Left lung (tissue), 4 donors: ENCODE measurements at regions not wholly inside any gene's neighbourhood (a gene's known extent, or its start where the extent isn't known, plus 50 kb on each side); places are given as distances from the start of the nearest gene placed in this dataset.

Source experiments
- ATAC-seq: fragments of 200-7000 bp; cut with Tn5 transposase; one replicate; pipeline ENCODE4 v1.9.1; 2020; ENCODE audit warnings: moderate library complexity
- DNase-seq, 4 donors: peaks; one replicate each; pipeline ENCODE4 v3.0.0-alpha.2; 2013 to 2020
- H3K27ac ChIP-seq, 2 donors: fragments of 200-600 bp; sonication (generic) in 1 of 2; one replicate each; pipeline versions ENCODE4 v1.5.0 to v1.8.0; 2020 to 2021
- H3K27me3 ChIP-seq, 2 donors: fragments of 200-600 bp; sonication (generic) in 1 of 2; one replicate each; pipeline versions ENCODE4 v1.5.0 to v1.8.0; 2020 to 2021
- H3K36me3 ChIP-seq, 2 donors: fragments of 200-600 bp; sonication (generic) in 1 of 2; one replicate each; pipeline versions ENCODE4 v1.5.0 to v1.8.0; 2020 to 2021
- H3K4me1 ChIP-seq, 2 donors: fragments of 200-600 bp; one replicate each; pipeline ENCODE4 v1.8.0; 2021
- H3K4me3 ChIP-seq, 2 donors: fragments of 200-600 bp; sonication (generic) in 1 of 2; one replicate each; pipeline versions ENCODE4 v1.5.0 to v1.8.0; 2020 to 2021; ENCODE audit warnings: mild to moderate bottlenecking in 1 of 2
- H3K9me3 ChIP-seq, 2 donors: fragments of 200-600 bp; sonication (generic) in 1 of 2; one replicate each; pipeline versions ENCODE4 v1.5.0 to v1.8.0; 2020 to 2021
- CTCF ChIP-seq, 2 donors: fragments of 200-600 bp; sonication (generic) in 1 of 2; IDR thresholded peaks; one replicate each; pipeline versions ENCODE4 v1.5.0 to v1.8.0; 2021; ENCODE audit warnings: antibody characterized with exemption in 2 of 2
- intact Hi-C, 2 donors: fragments of 100-400 bp; cut with DNase I; formaldehyde crosslinking; loops; one replicate each; pipeline versions ENCODE4 v1.11.2 to v1.14.2; 2022
- donor health status: DM: no; HTN: yes; CAD: no.
- donor health status: DM: no; HTN: no; CAD: no.

- Histone ChIP-seq H3K4me1 (no peaks in the 10 kb centered on the region), H3K27ac (no peak overlapping the region), H3K36me3 (no peaks in the 10 kb centered on the region), H3K4me3 (no peak overlapping the region), H3K9me3 (no peaks in the 10 kb centered on the region), H3K27me3 (no peaks in the 10 kb centered on the region)
- ATAC-seq = no peak
- no peak for DNase-seq
- intact Hi-C loops = no loop called here
- no peak for TF ChIP-seq CTCF (IDR thresholded peaks at IDR 0.05)
Measured at GRCh38 chr10:105751688-105752087, 1110.6 kb downstream of the SORCS3 start.

- no peak overlapping the region for H3K4me3 ChIP-seq
- no peaks in the 10 kb centered on the region for H3K36me3 ChIP-seq
- no peak overlapping the region for H3K27ac ChIP-seq
- no peaks in the 10 kb centered on the region for H3K4me1 ChIP-seq
- H3K9me3 ChIP-seq = peaks cover 0 to 7% of the 10 kb centered on the region in 2 donors
- intact Hi-C loops = no loop called here
- DNase-seq (no peak), ATAC-seq (no peak)
- H3K27me3 ChIP-seq = no peaks in the 10 kb centered on the region
- no peak for TF ChIP-seq CTCF (IDR thresholded peaks at IDR 0.05)
Measured at GRCh38 chr10:105745596-105746148, 1104.6 kb downstream of the SORCS3 start.

- Histone ChIP-seq H3K27me3 (no peaks in the 10 kb centered on the region), H3K4me3 (no peak overlapping the region), H3K27ac (no peak overlapping the region), H3K4me1 (no peaks in the 10 kb centered on the region), H3K36me3 (no peaks in the 10 kb centered on the region), H3K9me3 (peaks cover 0 to 8% of the 10 kb centered on the region in 2 donors)
- TF ChIP-seq CTCF (IDR thresholded peaks at IDR 0.05) = no peak
- intact Hi-C loops = no loop called here
- ATAC-seq = no peak
- no peak for DNase-seq
Measured at GRCh38 chr10:105743343-105744056, 1102.4 kb downstream of the SORCS3 start.

GRCh38 chr10:105742923-105743322 lies 1101.8 kb downstream of the SORCS3 start:
- DNase-seq (no peak), ATAC-seq (no peak)
- no peak overlapping the region for H3K4me3 ChIP-seq
- H3K9me3 ChIP-seq = peaks cover 0 to 8% of the 10 kb centered on the region in 2 donors
- H3K36me3 ChIP-seq = no peaks in the 10 kb centered on the region
- no peaks in the 10 kb centered on the region for H3K27me3 ChIP-seq
- intact Hi-C loops = no loop called here
- H3K4me1 ChIP-seq = no peaks in the 10 kb centered on the region
- TF ChIP-seq CTCF (IDR thresholded peaks at IDR 0.05) = no peak
- no peak overlapping the region for H3K27ac ChIP-seq

GRCh38 chr10:105742184-105742583 lies 1101.1 kb downstream of the SORCS3 start:
- no peaks in the 10 kb centered on the region for H3K27me3 ChIP-seq
- intact Hi-C loops = no loop called here
- H3K36me3 ChIP-seq = no peaks in the 10 kb centered on the region
- no peaks in the 10 kb centered on the region for H3K4me1 ChIP-seq
- no peak for TF ChIP-seq CTCF (IDR thresholded peaks at IDR 0.05)
- H3K27ac ChIP-seq = no peak overlapping the region
- ATAC-seq (peak; percentile 47), DNase-seq (no peak)
- peaks cover 0 to 8% of the 10 kb centered on the region in 2 donors for H3K9me3 ChIP-seq
- no peak overlapping the region for H3K4me3 ChIP-seq
